IMR-90 (cell line): ENCODE measurements at regions not wholly inside any gene's neighbourhood (a gene's known extent, or its start where the extent isn't known, plus 50 kb on each side); places are given as distances from the start of the nearest gene placed in this dataset.

ENCODE experiments used
- ATAC-seq: fragments of 200-7000 bp; cut with Tn5 transposase; 2 replicates; pipeline ENCODE4 v1.9.1; 2020; ENCODE audit warnings: low read depth, mild to moderate bottlenecking, moderate library complexity
- BruUV-seq: library from RNA; stranded (reverse); fragments of 400-500 nt; replicated peaks from 2 replicates; lab custom pipeline; 2021; lab: Mats Ljungman, UMichigan
- CTCF ChIA-PET: fragments of 300-600 bp; formaldehyde crosslinking; extraction: SDS; loops from one replicate; lab custom pipeline; 2021; ENCODE audit warnings: antibody characterized with exemption; lab: Yijun Ruan, JAX
- POLR2A ChIA-PET: fragments of 300-600 bp; sonication (Branson Sonifier 250); formaldehyde crosslinking; loops from one replicate; lab custom pipeline; 2022; ENCODE audit warnings: antibody characterized with exemption; ENCODE audit not compliant: unreplicated experiment; lab: Charles Lee
- DNase-seq: peaks from one replicate; pipeline ENCODE4 v3.0.0; 2013
- H2AFZ ChIP-seq: replicated peaks from 2 replicates; pipeline ENCODE3; 2013; ENCODE audit warnings: low read length, mild to moderate bottlenecking; ENCODE audit not compliant: poor library complexity
- H2AK5ac ChIP-seq: 2 replicates; pipeline ENCODE4 v1.6.1; 2013; ENCODE audit warnings: low read depth, low read length, inconsistent platforms
- H2AK9ac ChIP-seq: replicated peaks from 2 replicates; pipeline ENCODE3; 2013; ENCODE audit warnings: mild to moderate bottlenecking, low read depth, low read length, moderate library complexity; ENCODE audit not compliant: poor library complexity
- H2BK120ac ChIP-seq: 2 replicates; pipeline ENCODE4 v1.6.1; 2013; ENCODE audit warnings: low read depth, low read length, inconsistent platforms
- H2BK15ac ChIP-seq: 3 replicates; pipeline ENCODE4 v1.6.1; 2013; ENCODE audit warnings: low read depth, low read length, inconsistent platforms
- H2BK20ac ChIP-seq: 2 replicates; pipeline ENCODE4 v1.6.1; 2013; ENCODE audit warnings: low read depth, mild to moderate bottlenecking, inconsistent platforms, low read length, moderate library complexity
- H2BK5ac ChIP-seq: 2 replicates; pipeline ENCODE4 v1.6.1; 2013; ENCODE audit warnings: mild to moderate bottlenecking, low read depth, low read length, inconsistent platforms; ENCODE audit not compliant: poor library complexity, severe bottlenecking
- H3K14ac ChIP-seq: replicated peaks from 2 replicates; pipeline ENCODE4 v1.6.1; 2013; ENCODE audit warnings: low read depth, low read length, inconsistent platforms
- H3K18ac ChIP-seq: 2 replicates; pipeline ENCODE4 v1.6.1; 2013; ENCODE audit warnings: low read depth, low read length, control low read depth
- H3K23ac ChIP-seq: 2 replicates; pipeline ENCODE4 v1.6.1; 2013; ENCODE audit warnings: low read depth, low read length, inconsistent platforms
- H3K27ac ChIP-seq: 2 replicates; pipeline ENCODE4 v1.5.1; 2013; ENCODE audit warnings: mild to moderate bottlenecking, control low read depth, low read length; ENCODE audit not compliant: insufficient read depth
- H3K27me3 ChIP-seq: 2 replicates; pipeline ENCODE4 v1.6.1; 2013; ENCODE audit warnings: low read length; ENCODE audit not compliant: control insufficient read depth, insufficient read depth
- H3K36me3 ChIP-seq: 2 replicates; pipeline ENCODE4 v1.6.1; 2013; ENCODE audit warnings: low read length, mixed read lengths; ENCODE audit not compliant: control insufficient read depth, insufficient read depth
- H3K4ac ChIP-seq: 2 replicates; pipeline ENCODE4 v1.6.1; 2013; ENCODE audit warnings: low read depth, low read length, inconsistent platforms
- H3K4me1 ChIP-seq: 2 replicates; pipeline ENCODE4 v1.6.1; 2013; ENCODE audit warnings: low read length, mixed read lengths; ENCODE audit not compliant: control insufficient read depth, insufficient read depth
- H3K4me2 ChIP-seq: 2 replicates; pipeline ENCODE4 v1.6.1; 2013; ENCODE audit warnings: low read depth, mild to moderate bottlenecking, control low read depth, low read length, moderate library complexity
- H3K4me3 ChIP-seq: 2 replicates; pipeline ENCODE4 v1.5.1; 2013; ENCODE audit warnings: low read depth, mild to moderate bottlenecking, control low read depth, low read length, moderate library complexity; ENCODE audit not compliant: insufficient read depth
- H3K56ac ChIP-seq: 2 replicates; pipeline ENCODE4 v1.6.1; 2013; ENCODE audit warnings: low read length, inconsistent platforms; ENCODE audit not compliant: insufficient read depth; ENCODE audit errors: extremely low read depth
- H3K79me1 ChIP-seq, 2 experiments: 2 replicates each; pipeline ENCODE4 v1.6.1; 2013; ENCODE audit warnings: low read length in 2 of 2, inconsistent platforms in 1 of 2, low read depth in 1 of 2
- H3K9ac ChIP-seq: 2 replicates; pipeline ENCODE4 v1.6.1; 2013; ENCODE audit warnings: low read depth, low read length, control low read depth
- H3K9me1 ChIP-seq: 2 replicates; pipeline ENCODE4 v1.6.1; 2013; ENCODE audit warnings: low read length, inconsistent platforms; ENCODE audit not compliant: insufficient read depth
- H3K9me3 ChIP-seq: 2 replicates; pipeline ENCODE4 v1.6.1; 2013; ENCODE audit warnings: low read length; ENCODE audit not compliant: control insufficient read depth, insufficient read depth
- H4K20me1 ChIP-seq: 2 replicates; pipeline ENCODE4 v1.6.1; 2013; ENCODE audit warnings: low read length, inconsistent platforms; ENCODE audit not compliant: insufficient read depth
- H4K5ac ChIP-seq: 2 replicates; pipeline ENCODE4 v1.6.1; 2013; ENCODE audit warnings: mild to moderate bottlenecking, low read depth, low read length, control low read depth
- H4K8ac ChIP-seq, 2 experiments: 2 replicates each; pipeline ENCODE4 v1.6.1; 2013; ENCODE audit warnings: low read depth in 2 of 2, low read length in 2 of 2, control low read depth in 1 of 2, inconsistent platforms in 1 of 2
- H4K91ac ChIP-seq: 2 replicates; pipeline ENCODE4 v1.6.1; 2013; ENCODE audit warnings: low read depth, low read length, inconsistent platforms; ENCODE audit not compliant: insufficient read depth
- BHLHE40 ChIP-seq: fragments of 150-350 bp; IDR thresholded peaks from 2 replicates; pipeline ENCODE4 v1.6.1; 2016; ENCODE audit warnings: mild to moderate bottlenecking, low read depth, low read length
- CEBPB ChIP-seq: IDR thresholded peaks from 2 replicates; pipeline ENCODE4 v1.6.1; 2012; ENCODE audit warnings: low read depth, low read length, improper control_type of control experiment
- CHD1 ChIP-seq: IDR thresholded peaks from 2 replicates; pipeline ENCODE4 v1.6.1; 2012; ENCODE audit warnings: low read depth, low read length, improper control_type of control experiment
- FOS ChIP-seq: fragments of 150-350 bp; IDR thresholded peaks from 2 replicates; pipeline ENCODE4 v1.6.1; 2016; ENCODE audit warnings: low read depth, low read length
- MAFK ChIP-seq: IDR thresholded peaks from 2 replicates; pipeline ENCODE4 v1.6.1; 2012; ENCODE audit warnings: low read depth, low read length, improper control_type of control experiment
- MAZ ChIP-seq: IDR thresholded peaks from 2 replicates; pipeline ENCODE4 v1.6.1; 2012; ENCODE audit warnings: low read depth, mild to moderate bottlenecking, low read length, improper control_type of control experiment, moderate library complexity, borderline replicate concordance
- MXI1 ChIP-seq: IDR thresholded peaks from 2 replicates; pipeline ENCODE4 v1.6.1; 2012; ENCODE audit warnings: low read depth, mild to moderate bottlenecking, low read length, moderate library complexity, borderline replicate concordance
- NFE2L2 ChIP-seq: fragments of 150-350 bp; IDR thresholded peaks from 2 replicates; pipeline ENCODE4 v1.6.1; 2016; ENCODE audit warnings: low read depth, mild to moderate bottlenecking, low read length
- POLR2A ChIP-seq: IDR thresholded peaks from 2 replicates; pipeline ENCODE4 v1.6.1; 2012; ENCODE audit warnings: mild to moderate bottlenecking, low read depth, low read length
- RAD21 ChIP-seq: IDR thresholded peaks from 2 replicates; pipeline ENCODE4 v1.6.1; 2012; ENCODE audit warnings: low read length, improper control_type of control experiment
- RCOR1 ChIP-seq: IDR thresholded peaks from 2 replicates; pipeline ENCODE4 v1.6.1; 2012; ENCODE audit warnings: mild to moderate bottlenecking, low read length, improper control_type of control experiment; ENCODE audit not compliant: insufficient replicate concordance
- RFX5 ChIP-seq: IDR thresholded peaks from 2 replicates; pipeline ENCODE4 v1.8.0; 2012; ENCODE audit warnings: low read depth, mild to moderate bottlenecking, low read length, moderate library complexity
- SMC3 ChIP-seq: fragments of 150-350 bp; IDR thresholded peaks from 2 replicates; pipeline ENCODE4 v1.6.1; 2016; ENCODE audit warnings: low read depth, mild to moderate bottlenecking, antibody characterized with exemption, low read length, moderate library complexity
- WGBS, 2 experiments: methylation state at CpG; one replicate each; pipeline versions ENCODE4 v1.1.5 to v1.1.7; 2013; ENCODE audit warnings: missing lambda C conversion rate in 2 of 2; ENCODE audit not compliant: insufficient read length in 1 of 2; ENCODE audit errors: extremely low coverage in 2 of 2; 5-methylcytosine and 5-hydroxymethylcytosine counted together
- dilution Hi-C: fragments of 300-500 bp; cut with HindIII; formaldehyde crosslinking; loops from one replicate; pipeline ENCODE4 v1.14.3; 2018; ENCODE audit warnings: low sequenced_read_pairs; ENCODE audit not compliant: unreplicated experiment
- in situ Hi-C: fragments of 300-500 bp; cut with MboI; formaldehyde crosslinking; loops from 3 replicates; pipeline ENCODE4 v1.14.3; 2019; ENCODE audit warnings: low sequenced_read_pairs, inconsistent platforms, mixed read lengths
- intact Hi-C: fragments of 100-400 bp; cut with micrococcal nuclease; formaldehyde crosslinking; loops from 2 replicates; pipeline ENCODE4 v1.10.0; 2022
- TF ChIP-seq, protein P1 (sequence below): conservative IDR thresholded peaks from 2 replicates; pipeline ENCODE4 v1.5.1; 2012; ENCODE audit warnings: mild to moderate bottlenecking, low read depth, low read length, improper control_type of control experiment
- TF ChIP-seq, protein P2 (sequence below): fragments of 150-350 bp; IDR thresholded peaks from 2 replicates; pipeline ENCODE4 v1.6.1; 2016; ENCODE audit warnings: low read depth, mild to moderate bottlenecking, low read length, moderate library complexity, borderline replicate concordance
- TF ChIP-seq, protein P3 (sequence below): fragments of 150-350 bp; IDR thresholded peaks from 2 replicates; pipeline ENCODE4 v1.6.1; 2017; ENCODE audit warnings: mild to moderate bottlenecking, antibody characterized with exemption, low read length, low read depth

DNA sequence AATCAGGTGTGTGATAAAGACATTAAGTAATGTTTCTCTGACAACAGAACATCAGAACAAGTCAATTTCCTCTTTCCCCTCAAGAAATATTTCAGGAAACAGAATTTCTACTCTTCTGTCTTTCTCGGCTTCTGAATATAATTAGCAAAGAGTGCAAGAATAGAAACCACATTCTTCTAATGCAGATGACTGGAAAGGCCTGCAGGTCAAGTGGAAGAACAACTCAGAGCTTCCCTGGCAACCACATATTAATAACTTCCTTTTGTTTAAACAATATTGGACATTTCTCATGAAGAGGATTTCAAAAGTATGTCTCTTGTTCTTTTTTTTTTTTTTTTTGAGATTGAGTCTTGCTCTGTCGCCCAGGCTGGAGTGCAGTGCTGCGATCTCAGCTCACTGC lies 225.5 kb downstream of the PARM1 start:
- Histone ChIP-seq H2AK9ac (no peak overlapping the region), H3K18ac (no peak overlapping the region), H2BK120ac (no peak overlapping the region), H2AK5ac (no peak overlapping the region), H4K8ac (no peak overlapping the region), H3K23ac (no peak overlapping the region), H3K4me1 (no peaks in the 10 kb centered on the region), H3K9me3 (no peaks in the 10 kb centered on the region; the same call in 1 of the 2 replicates), H4K20me1 (no peaks in the 10 kb centered on the region), H2BK5ac (no peak overlapping the region), H4K91ac (no peak overlapping the region), H3K27me3 (no peaks in the 10 kb centered on the region), H2AFZ (no peak overlapping the region), H3K79me1 (no peaks in the 10 kb centered on the region), H3K27ac (no peak overlapping the region), H3K36me3 (no peaks in the 10 kb centered on the region), H3K9me1 (no peaks in the 10 kb centered on the region), H2BK20ac (no peak overlapping the region), H3K56ac (no peak overlapping the region), H3K4ac (no peak overlapping the region), H3K14ac (no peak overlapping the region), H3K4me2 (no peak overlapping the region), H3K4me3 (no peak overlapping the region), H2BK15ac (no peak overlapping the region), H4K5ac (no peak overlapping the region), H3K9ac (no peak overlapping the region)
- in situ Hi-C loops (no loop called here), dilution Hi-C loops (no loop called here), intact Hi-C loops (no loop called here)
- ChIA-PET POLR2A (no interaction called here), CTCF (no interaction called here)
- ATAC-seq (no peak), DNase-seq (no peak)
- no TSS peak for BruUV-seq
- no peak for TF ChIP-seq RAD21
- TF ChIP-seq NFE2L2 = no peak
- TF ChIP-seq RCOR1 = no peak
- TF ChIP-seq, protein P1, sequence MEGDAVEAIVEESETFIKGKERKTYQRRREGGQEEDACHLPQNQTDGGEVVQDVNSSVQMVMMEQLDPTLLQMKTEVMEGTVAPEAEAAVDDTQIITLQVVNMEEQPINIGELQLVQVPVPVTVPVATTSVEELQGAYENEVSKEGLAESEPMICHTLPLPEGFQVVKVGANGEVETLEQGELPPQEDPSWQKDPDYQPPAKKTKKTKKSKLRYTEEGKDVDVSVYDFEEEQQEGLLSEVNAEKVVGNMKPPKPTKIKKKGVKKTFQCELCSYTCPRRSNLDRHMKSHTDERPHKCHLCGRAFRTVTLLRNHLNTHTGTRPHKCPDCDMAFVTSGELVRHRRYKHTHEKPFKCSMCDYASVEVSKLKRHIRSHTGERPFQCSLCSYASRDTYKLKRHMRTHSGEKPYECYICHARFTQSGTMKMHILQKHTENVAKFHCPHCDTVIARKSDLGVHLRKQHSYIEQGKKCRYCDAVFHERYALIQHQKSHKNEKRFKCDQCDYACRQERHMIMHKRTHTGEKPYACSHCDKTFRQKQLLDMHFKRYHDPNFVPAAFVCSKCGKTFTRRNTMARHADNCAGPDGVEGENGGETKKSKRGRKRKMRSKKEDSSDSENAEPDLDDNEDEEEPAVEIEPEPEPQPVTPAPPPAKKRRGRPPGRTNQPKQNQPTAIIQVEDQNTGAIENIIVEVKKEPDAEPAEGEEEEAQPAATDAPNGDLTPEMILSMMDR = no peak
- no peak for TF ChIP-seq MAZ
- TF ChIP-seq POLR2A = no peak
- TF ChIP-seq, protein P2, sequence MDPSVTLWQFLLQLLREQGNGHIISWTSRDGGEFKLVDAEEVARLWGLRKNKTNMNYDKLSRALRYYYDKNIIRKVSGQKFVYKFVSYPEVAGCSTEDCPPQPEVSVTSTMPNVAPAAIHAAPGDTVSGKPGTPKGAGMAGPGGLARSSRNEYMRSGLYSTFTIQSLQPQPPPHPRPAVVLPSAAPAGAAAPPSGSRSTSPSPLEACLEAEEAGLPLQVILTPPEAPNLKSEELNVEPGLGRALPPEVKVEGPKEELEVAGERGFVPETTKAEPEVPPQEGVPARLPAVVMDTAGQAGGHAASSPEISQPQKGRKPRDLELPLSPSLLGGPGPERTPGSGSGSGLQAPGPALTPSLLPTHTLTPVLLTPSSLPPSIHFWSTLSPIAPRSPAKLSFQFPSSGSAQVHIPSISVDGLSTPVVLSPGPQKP = no peak
- TF ChIP-seq SMC3 = no peak
- no peak for TF ChIP-seq RFX5
- no peak for TF ChIP-seq MAFK
- no peak for TF ChIP-seq FOS
- no peak for TF ChIP-seq CEBPB
- TF ChIP-seq MXI1 = no peak
- TF ChIP-seq, protein P3, sequence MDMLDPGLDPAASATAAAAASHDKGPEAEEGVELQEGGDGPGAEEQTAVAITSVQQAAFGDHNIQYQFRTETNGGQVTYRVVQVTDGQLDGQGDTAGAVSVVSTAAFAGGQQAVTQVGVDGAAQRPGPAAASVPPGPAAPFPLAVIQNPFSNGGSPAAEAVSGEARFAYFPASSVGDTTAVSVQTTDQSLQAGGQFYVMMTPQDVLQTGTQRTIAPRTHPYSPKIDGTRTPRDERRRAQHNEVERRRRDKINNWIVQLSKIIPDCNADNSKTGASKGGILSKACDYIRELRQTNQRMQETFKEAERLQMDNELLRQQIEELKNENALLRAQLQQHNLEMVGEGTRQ = no peak
- no peak for TF ChIP-seq BHLHE40
- TF ChIP-seq CHD1 = no peak
- no CpG with 5 or more reads among the region's 3 CpGs for WGBS, 2 experiments
